K562 (cell line): ENCODE measurements at regions not wholly inside any gene's neighbourhood (a gene's known extent, or its start where the extent isn't known, plus 50 kb on each side); places are given as distances from the start of the nearest gene placed in this dataset.

Experiments used
- EGR1 ChIP-seq: fragments of 450-650 bp; conservative IDR thresholded peaks from 2 replicates; pipeline ENCODE4 v1.6.1; 2017; ENCODE audit warnings: mild to moderate bottlenecking
- HDAC1 ChIP-seq, 2 experiments: fragments of 450-650 bp; IDR thresholded peaks; 2 replicates each; pipeline ENCODE4 v1.6.1; 2016 to 2017; ENCODE audit warnings: inconsistent platforms in 1 of 2, mild to moderate bottlenecking in 1 of 2, moderate library complexity in 1 of 2
- HMG20B ChIP-seq: fragments of 250-450 bp; sonication (Bioruptor Pico); IDR thresholded peaks from 2 replicates; pipeline ENCODE4 v1.5.0; 2021; ENCODE audit warnings: mild to moderate bottlenecking
- POLR2A ChIP-seq: fragments of 450-650 bp; conservative IDR thresholded peaks from 2 replicates; pipeline ENCODE4 v1.6.1; 2016
- SIN3A ChIP-seq, 2 experiments: fragments of 150-350 bp in 1 of 2; IDR thresholded peaks; 2 replicates each; pipeline ENCODE4 v1.6.1; 2011 to 2016; ENCODE audit warnings: borderline replicate concordance in 2 of 2, low read depth in 2 of 2, low read length in 2 of 2, mild to moderate bottlenecking in 2 of 2, moderate library complexity in 2 of 2; ENCODE audit not compliant: control insufficient read depth in 1 of 2
- TAF1 ChIP-seq: IDR thresholded peaks from 2 replicates; pipeline ENCODE4 v1.6.1; 2011; ENCODE audit warnings: mild to moderate bottlenecking, low read length, moderate library complexity; ENCODE audit not compliant: insufficient read depth, control insufficient read depth, severe bottlenecking; ENCODE audit errors: extremely low read depth
- TF ChIP-seq, protein P1 (sequence below): fragments of 250-450 bp; sonication (Bioruptor Pico); IDR thresholded peaks from 2 replicates; pipeline ENCODE4 v1.8.0; 2022; ENCODE audit warnings: moderate library complexity, mild to moderate bottlenecking, inconsistent platforms

DNA sequence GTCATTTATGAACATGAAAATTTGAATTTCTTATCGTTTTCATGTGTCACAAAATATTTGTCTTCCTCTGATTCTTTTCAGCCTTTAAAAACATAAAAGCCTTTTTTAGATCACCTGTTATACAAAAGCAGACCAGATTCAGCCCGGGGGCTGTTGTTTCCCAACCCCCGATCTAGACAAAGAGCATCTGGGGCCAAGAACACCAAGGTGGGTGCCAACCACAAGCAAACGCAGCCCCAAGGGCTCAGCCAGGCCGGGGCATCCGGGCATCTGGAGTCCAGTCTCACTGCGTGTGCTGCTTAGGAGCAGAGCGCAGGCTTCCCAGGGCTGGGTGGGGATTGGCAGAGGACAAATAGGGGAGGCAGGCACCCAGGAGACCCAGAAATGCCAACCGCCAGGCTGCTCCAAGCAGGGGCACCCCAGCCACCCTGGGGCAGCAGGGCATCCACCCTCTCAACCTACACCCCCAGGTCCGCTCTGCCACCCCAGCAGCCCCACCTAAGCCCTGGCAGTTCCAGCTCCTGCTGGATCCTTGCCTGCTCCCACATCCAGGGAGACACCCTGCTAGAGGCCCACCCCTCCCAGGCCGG, 78.0 kb downstream of the HMX1 start:
- TF ChIP-seq HDAC1 (IDR thresholded peaks at IDR 0.05), result no peak
- no peak for TF ChIP-seq POLR2A
- TF ChIP-seq, protein P1, sequence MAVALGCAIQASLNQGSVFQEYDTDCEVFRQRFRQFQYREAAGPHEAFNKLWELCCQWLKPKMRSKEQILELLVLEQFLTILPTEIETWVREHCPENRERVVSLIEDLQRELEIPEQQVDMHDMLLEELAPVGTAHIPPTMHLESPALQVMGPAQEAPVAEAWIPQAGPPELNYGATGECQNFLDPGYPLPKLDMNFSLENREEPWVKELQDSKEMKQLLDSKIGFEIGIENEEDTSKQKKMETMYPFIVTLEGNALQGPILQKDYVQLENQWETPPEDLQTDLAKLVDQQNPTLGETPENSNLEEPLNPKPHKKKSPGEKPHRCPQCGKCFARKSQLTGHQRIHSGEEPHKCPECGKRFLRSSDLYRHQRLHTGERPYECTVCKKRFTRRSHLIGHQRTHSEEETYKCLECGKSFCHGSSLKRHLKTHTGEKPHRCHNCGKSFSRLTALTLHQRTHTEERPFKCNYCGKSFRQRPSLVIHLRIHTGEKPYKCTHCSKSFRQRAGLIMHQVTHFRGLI, result no peak
- no peak for TF ChIP-seq TAF1
- no peak for TF ChIP-seq HMG20B (CRISPR knock-in tag)
- no peak for TF ChIP-seq EGR1
- TF ChIP-seq SIN3A (IDR thresholded peaks at IDR 0.05; ENCODE audit: borderline replicate concordance in 2 of 2, control insufficient read depth in 1 of 2, low read depth in 2 of 2, low read length in 2 of 2), result no peak
